Activated CD8-positive, alpha-beta memory T cell treated with anti-CD3 and anti-CD28 coated beads, Interleukin-2, amount 10 ng/mL, durations not matched to agents 7 days and 5 days (primary cell): ENCODE measurements at regions not wholly inside any gene's neighbourhood (a gene's known extent, or its start where the extent isn't known, plus 50 kb on each side); places are given as distances from the start of the nearest gene placed in this dataset.

Source experiments
- ATAC-seq: fragments of 150-1000 bp; cut with Tn5 transposase; one replicate; pipeline ENCODE4 v1.10.0; 2021; ENCODE audit warnings: moderate library complexity
- CTCF ChIA-PET: fragments of 350-600 bp; sonication (Branson Sonifier 250); formaldehyde crosslinking; loops from one replicate; lab custom pipeline; 2021; ENCODE audit warnings: antibody characterized with exemption; lab: Charles Lee
- DNase-seq: peaks from one replicate; pipeline ENCODE4 v3.0.0-alpha.2; 2020
- H3K27ac Mint-ChIP-seq: one replicate; pipeline ENCODE4 v1.8.0; 2021; ENCODE audit warnings: mild to moderate bottlenecking, mixed read lengths
- H3K27me3 Mint-ChIP-seq: one replicate; pipeline ENCODE4 v1.8.0; 2021; ENCODE audit warnings: mixed read lengths
- H3K36me3 Mint-ChIP-seq: one replicate; pipeline ENCODE4 v1.8.0; 2021; ENCODE audit warnings: mild to moderate bottlenecking, mixed read lengths
- H3K4me1 Mint-ChIP-seq: one replicate; pipeline ENCODE4 v1.8.0; 2021; ENCODE audit warnings: mixed read lengths
- H3K4me3 Mint-ChIP-seq: one replicate; pipeline ENCODE4 v1.8.0; 2021; ENCODE audit warnings: mild to moderate bottlenecking, moderate library complexity, mixed read lengths
- H3K9me3 Mint-ChIP-seq: one replicate; pipeline ENCODE4 v1.8.0; 2022; ENCODE audit warnings: low read depth, mixed read lengths

DNA sequence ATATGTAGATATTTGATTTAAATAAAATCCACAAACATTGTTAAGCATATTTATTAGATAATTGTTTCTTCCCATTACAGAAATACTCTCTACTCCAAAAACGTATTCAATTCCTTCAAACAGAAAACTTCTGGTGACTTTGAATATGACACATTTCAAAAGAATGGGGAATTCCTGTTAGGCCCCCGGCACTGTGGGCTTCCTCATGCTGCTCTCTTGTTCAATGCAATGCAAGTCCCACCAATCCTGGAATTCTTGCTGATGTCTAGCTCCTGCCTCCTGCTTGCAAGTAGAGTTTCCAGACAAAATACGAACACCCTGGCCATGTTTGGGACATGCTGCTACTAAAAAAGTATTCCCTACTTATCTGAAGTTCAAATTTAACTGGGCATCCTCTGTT is 544.1 kb downstream of the QKI start:
- Mint-ChIP-seq H3K36me3 (no peaks in the 10 kb centered on the region), H3K4me3 (no peak overlapping the region), H3K27ac (no peak overlapping the region), H3K27me3 (peaks cover 17% of the 10 kb centered on the region), H3K4me1 (peaks cover 1% of the 10 kb centered on the region), H3K9me3 (no peaks in the 10 kb centered on the region)
- ATAC-seq (no peak), DNase-seq (no peak)
- CTCF ChIA-PET = no interaction called here

DNA sequence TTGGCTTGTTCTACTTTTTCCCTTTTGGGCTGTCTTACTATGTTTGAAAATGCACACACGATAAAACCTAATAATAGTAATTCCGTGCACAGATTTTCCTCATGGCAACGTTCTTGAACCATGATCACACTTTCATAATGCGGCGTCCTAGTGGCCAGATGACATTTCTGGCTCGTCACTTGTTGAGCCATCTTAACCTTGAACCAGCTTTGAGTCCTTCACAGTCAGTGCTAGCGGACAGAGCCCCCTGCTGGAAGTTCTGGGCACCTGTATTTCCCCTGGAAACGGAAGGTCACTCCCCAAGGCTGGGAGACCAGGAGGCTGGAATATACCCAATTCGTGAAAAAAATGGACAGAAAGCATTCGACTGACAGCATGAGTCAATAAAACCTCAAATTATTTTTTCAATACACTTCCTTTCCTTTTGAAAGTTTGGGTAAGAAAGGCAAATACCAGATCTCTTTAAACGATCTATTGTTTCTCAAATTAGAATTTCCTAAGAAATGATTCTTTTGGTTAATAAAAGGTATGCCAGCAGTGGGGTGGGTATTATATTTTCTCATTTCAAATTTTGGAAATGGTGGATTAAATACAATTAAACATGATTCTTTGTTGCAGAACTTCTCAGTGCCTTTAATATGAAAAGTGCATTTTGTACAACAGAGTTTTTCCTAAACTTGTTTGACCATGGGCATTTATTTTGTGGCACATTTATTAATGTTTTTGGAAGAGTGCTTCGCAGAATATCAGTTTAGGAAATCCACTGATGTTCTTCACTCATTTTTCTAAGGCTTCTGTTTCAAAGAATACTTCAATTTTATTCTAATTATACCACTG is 542.3 kb downstream of the QKI start:
- ATAC-seq = peak; percentile 84
- Mint-ChIP-seq H3K4me3 (no peak overlapping the region), H3K36me3 (no peaks in the 10 kb centered on the region), H3K27ac (no peak overlapping the region), H3K4me1 (peaks cover 1% of the 10 kb centered on the region), H3K9me3 (no peaks in the 10 kb centered on the region), H3K27me3 (peaks cover 34% of the 10 kb centered on the region)
- DNase-seq = peak; percentile 71
- CTCF ChIA-PET = interaction anchor here (0.6 to 1.3 kb wide), 6 partner anchors 9 to 787 kb away, joined by 3 to 4 read pairs (median 4); no protein-coding TSS in a partner anchor

DNA sequence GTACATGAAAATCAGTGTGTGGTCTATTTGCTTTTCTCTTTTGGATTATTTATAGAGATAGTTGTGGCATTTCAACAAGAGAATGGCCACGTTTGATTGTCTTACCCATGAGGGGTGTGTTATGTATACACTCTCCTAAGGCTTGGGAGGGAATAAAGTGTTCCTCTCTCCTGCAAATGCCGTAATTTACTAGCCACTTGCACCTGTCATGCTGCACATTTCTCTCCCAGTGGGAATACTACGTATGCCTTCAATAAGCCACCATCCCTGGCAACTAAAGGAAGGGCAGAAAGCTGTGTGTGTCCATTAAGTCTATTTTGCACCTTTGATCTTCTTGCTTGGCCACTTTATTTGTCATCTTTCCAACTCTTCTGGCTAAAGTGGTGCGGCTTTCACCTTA is 541.2 kb downstream of the QKI start:
- no peak overlapping the region for H3K4me3 Mint-ChIP-seq
- DNase-seq = no peak
- CTCF ChIA-PET = interaction anchor here (1.0 to 1.3 kb wide), 2 partner anchors 8 to 539 kb away, joined by 3 to 4 read pairs; no protein-coding TSS in a partner anchor
- H3K36me3 Mint-ChIP-seq = no peaks in the 10 kb centered on the region
- H3K9me3 Mint-ChIP-seq = no peaks in the 10 kb centered on the region
- peaks cover 1% of the 10 kb centered on the region for H3K4me1 Mint-ChIP-seq
- peaks cover 37% of the 10 kb centered on the region for H3K27me3 Mint-ChIP-seq
- ATAC-seq = no peak
- no peak overlapping the region for H3K27ac Mint-ChIP-seq

DNA sequence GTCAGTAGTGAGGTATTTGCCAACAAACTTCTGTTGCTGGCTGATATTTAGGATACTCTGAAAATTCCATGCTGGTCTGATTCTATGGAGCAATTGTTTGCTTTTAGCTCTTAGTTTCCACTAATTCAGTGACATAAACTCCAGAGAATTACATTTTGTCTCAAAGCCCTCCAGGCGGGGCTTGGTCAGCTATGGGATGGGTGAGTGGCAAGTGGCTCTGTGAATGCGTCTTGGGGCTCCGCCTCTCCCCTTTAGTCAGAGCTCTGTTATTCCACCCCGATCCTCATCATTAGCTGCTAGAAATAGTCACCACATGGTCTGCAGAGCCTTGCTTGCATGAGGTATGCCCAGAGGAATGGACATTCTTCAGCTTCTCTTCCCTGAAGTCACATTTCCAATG is 540.6 kb downstream of the QKI start:
- Mint-ChIP-seq H3K9me3 (no peaks in the 10 kb centered on the region), H3K4me1 (peaks cover 1% of the 10 kb centered on the region), H3K27me3 (peaks cover 37% of the 10 kb centered on the region), H3K36me3 (no peaks in the 10 kb centered on the region), H3K4me3 (no peak overlapping the region), H3K27ac (no peak overlapping the region)
- ATAC-seq (no peak), DNase-seq (no peak)
- CTCF ChIA-PET = interaction anchor here (0.7 kb wide), 1 partner anchor 127 kb away, joined by 3 read pairs; no protein-coding TSS in a partner anchor

DNA sequence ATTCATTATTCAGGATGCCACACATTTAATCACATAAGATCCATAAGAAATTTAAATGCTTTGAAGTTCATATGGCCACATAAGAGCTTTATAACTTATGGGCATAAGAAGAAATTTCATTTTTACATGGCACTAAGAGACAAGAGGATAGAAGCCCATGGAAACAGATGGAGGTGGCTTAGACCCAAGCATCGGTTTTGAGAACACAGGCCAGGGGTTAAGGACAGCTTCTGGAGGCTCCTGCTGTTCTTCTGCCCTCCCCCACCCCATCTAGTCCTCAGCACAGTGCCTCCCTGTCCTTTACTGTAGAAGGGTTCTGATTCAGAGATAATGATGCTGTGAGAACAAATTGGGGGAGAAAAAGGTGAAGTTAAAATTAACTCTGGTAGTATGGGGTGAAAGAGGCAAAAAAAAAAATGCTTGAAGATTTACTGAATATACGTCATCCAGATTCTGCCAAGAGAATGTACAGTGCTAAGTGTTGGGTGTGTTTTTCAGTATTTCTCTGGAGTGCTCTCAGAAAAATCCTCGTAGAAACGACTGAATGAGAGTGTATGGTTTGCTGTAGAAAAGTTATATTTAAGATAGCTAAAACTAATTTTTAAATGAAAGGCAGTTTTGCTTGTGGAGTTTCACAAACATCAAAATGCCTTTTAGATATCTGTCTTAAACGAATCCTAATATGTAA is 539.7 kb downstream of the QKI start:
- Mint-ChIP-seq H3K27ac (no peak overlapping the region), H3K9me3 (no peaks in the 10 kb centered on the region), H3K27me3 (peaks cover 39% of the 10 kb centered on the region), H3K4me1 (peaks cover 1% of the 10 kb centered on the region), H3K4me3 (no peak overlapping the region), H3K36me3 (no peaks in the 10 kb centered on the region)
- no peak for ATAC-seq
- DNase-seq = no peak
- CTCF ChIA-PET = no interaction called here

DNA sequence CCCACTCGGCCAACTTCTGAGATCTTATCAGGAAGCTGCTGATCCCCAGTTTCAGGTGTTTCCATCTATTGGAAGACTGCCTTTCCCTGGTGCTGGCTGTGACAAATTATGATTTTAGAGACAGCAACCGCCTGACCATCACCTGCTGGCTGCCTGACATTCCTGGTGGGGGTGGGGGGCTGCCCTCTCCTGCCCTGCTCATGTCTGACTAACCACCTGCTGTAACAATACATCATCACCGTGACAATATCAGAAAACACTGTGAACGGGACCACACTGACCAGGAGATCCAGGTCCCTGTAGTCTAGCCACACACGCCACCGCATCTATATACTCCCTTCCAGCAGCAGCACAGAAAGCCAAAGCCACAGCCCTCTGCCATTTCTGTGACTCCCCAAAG is 537.5 kb downstream of the QKI start:
- no peaks in the 10 kb centered on the region for H3K36me3 Mint-ChIP-seq
- no peak for ATAC-seq
- no peak overlapping the region for H3K4me3 Mint-ChIP-seq
- no peak overlapping the region for H3K27ac Mint-ChIP-seq
- H3K4me1 Mint-ChIP-seq = peaks cover 1% of the 10 kb centered on the region
- H3K9me3 Mint-ChIP-seq = no peaks in the 10 kb centered on the region
- DNase-seq = no peak
- CTCF ChIA-PET = no interaction called here
- H3K27me3 Mint-ChIP-seq = peaks cover 39% of the 10 kb centered on the region

DNA sequence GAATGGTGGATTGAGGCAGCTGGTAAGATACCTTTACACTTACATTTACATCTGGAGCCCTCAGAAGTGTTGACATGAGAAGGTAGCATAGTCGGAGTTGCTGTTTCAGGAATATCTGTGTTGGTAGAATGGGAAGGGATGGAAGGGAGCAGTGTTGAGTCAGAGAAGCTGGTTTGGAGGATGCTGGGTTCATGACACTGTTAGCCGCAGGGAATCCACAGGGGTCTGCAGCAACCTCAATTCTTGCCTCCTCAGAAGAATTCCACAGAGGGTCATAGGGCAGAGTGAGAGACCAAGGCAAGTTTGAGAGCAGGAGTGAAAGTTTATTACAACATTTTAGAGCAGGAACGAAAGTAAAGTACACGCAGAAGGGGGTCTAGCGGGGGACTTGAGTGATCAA is 536.8 kb downstream of the QKI start:
- H3K4me1 Mint-ChIP-seq = no peaks in the 10 kb centered on the region
- no peak overlapping the region for H3K4me3 Mint-ChIP-seq
- DNase-seq (no peak), ATAC-seq (no peak)
- H3K27me3 Mint-ChIP-seq = peaks cover 35% of the 10 kb centered on the region
- no peaks in the 10 kb centered on the region for H3K36me3 Mint-ChIP-seq
- no peak overlapping the region for H3K27ac Mint-ChIP-seq
- H3K9me3 Mint-ChIP-seq = no peaks in the 10 kb centered on the region
- CTCF ChIA-PET = no interaction called here

DNA sequence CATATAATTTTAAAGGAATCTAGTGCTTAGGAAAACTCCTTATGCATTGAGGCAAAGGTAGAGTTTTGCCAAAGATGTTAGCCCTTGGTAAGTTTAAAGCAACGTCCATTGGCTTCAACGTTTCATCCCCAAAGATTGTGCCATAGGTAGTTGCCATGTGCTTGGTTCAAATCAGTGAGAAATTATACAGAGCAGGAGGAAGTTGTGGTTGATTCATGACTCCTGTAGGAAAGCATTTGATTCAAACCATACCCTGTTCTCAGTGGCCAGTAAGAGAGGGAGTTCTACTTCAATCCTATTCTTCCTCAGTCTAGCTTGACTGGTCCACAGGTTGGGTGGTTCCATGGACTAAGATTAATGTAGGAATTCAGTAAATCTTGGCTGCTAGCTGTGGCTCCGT is 535.6 kb downstream of the QKI start:
- ATAC-seq (no peak), DNase-seq (no peak)
- no peaks in the 10 kb centered on the region for H3K36me3 Mint-ChIP-seq
- no peaks in the 10 kb centered on the region for H3K4me1 Mint-ChIP-seq
- H3K27me3 Mint-ChIP-seq = peaks cover 31% of the 10 kb centered on the region
- no peaks in the 10 kb centered on the region for H3K9me3 Mint-ChIP-seq
- CTCF ChIA-PET = no interaction called here
- H3K27ac Mint-ChIP-seq = no peak overlapping the region
- H3K4me3 Mint-ChIP-seq = no peak overlapping the region

DNA sequence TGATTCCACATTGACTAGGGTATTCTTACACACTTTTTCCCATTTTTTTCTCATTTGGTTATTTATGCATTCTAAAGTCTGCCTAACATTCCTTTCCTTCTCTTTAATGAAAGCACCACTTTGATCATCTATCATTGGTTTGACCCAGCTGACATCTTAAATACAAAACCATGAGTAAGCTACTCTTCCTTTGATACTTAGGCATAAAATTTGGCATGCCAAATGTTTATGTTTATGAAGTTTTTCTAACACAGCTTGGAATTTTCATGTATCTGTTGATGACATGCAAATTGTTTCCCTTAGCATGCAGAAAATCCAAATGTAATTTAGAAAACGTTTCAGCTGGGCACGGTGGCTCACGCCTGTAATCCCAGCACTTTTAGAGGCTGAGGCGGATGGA is 534.9 kb downstream of the QKI start:
- ATAC-seq = no peak
- no peak for DNase-seq
- Mint-ChIP-seq H3K4me3 (no peak overlapping the region), H3K27ac (no peak overlapping the region), H3K9me3 (no peaks in the 10 kb centered on the region), H3K4me1 (no peaks in the 10 kb centered on the region), H3K36me3 (no peaks in the 10 kb centered on the region), H3K27me3 (peaks cover 28% of the 10 kb centered on the region)
- CTCF ChIA-PET = no interaction called here

DNA sequence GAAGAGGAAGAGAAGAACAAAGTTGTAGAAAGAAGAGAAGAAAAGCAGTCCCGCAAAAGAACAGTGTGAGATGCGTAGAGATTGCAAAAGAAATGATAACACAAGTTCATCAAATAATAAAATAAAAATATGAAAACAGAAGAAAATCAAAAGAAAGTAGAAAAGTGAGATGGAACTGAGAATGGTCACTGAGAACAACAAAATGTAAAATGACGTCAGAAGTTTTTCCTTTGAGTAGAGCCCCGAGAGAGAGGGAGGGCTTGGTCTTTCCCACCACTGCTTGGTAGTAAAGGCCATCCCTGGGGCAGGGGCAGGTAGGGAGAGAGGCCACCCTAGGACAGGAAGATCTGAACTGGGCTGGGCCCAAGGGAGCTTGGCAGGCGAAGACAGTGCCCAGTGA is 533.7 kb downstream of the QKI start:
- Mint-ChIP-seq H3K36me3 (no peaks in the 10 kb centered on the region), H3K27ac (no peak overlapping the region), H3K4me3 (no peak overlapping the region), H3K27me3 (peaks cover 27% of the 10 kb centered on the region), H3K4me1 (no peaks in the 10 kb centered on the region), H3K9me3 (no peaks in the 10 kb centered on the region)
- DNase-seq (no peak), ATAC-seq (no peak)
- CTCF ChIA-PET = interaction anchor here (1.0 kb wide), 1 partner anchor 8 kb away, joined by 4 read pairs; no protein-coding TSS in a partner anchor

DNA sequence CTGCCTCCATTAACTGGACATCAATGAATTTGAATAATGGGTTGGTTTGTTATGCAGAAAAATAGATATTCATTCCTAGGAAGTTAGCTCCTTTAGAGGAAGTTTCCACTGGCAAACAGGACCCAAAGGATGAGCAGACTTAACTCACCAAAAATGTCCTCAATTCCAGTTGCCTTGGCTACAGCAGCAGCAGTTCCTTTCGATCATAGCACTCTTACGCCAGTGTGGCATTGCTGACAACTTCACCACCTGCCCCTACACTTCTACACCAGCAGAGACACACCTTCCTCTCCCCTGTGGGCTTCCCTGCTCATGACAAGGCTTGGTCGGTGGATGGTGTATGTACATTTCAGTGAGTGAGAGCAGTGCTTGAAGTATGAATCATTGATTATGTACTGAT is 532.8 kb downstream of the QKI start:
- H3K27ac Mint-ChIP-seq = no peak overlapping the region
- H3K36me3 Mint-ChIP-seq = no peaks in the 10 kb centered on the region
- peaks cover 23% of the 10 kb centered on the region for H3K27me3 Mint-ChIP-seq
- CTCF ChIA-PET = interaction anchor here (1.0 kb wide), 1 partner anchor 9 kb away, joined by 4 read pairs; no protein-coding TSS in a partner anchor
- no peaks in the 10 kb centered on the region for H3K9me3 Mint-ChIP-seq
- H3K4me3 Mint-ChIP-seq = no peak overlapping the region
- ATAC-seq (no peak), DNase-seq (no peak)
- H3K4me1 Mint-ChIP-seq = no peaks in the 10 kb centered on the region

DNA sequence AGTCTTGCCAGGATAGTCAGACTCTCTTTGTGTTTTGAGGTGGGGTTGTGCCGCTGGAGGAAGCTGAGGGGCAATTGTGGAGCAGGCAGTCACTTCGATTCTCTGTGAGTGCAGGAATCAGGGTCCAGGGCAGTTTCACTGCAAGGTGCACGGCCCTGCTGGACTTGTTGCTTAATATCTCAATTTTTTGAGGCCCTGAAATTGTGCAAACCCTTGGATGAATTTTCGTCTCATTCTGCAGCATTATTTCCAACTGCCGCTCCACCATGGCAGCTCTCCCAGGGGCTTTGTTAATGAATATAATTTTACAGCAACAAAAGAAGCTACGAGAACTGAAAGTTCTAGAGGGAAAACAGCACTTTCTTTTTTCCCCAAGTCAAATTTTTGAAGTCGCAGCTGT is 531.9 kb downstream of the QKI start:
- no peaks in the 10 kb centered on the region for H3K9me3 Mint-ChIP-seq
- ATAC-seq = no peak
- H3K27me3 Mint-ChIP-seq = peaks cover 26% of the 10 kb centered on the region
- no peak overlapping the region for H3K4me3 Mint-ChIP-seq
- no peaks in the 10 kb centered on the region for H3K4me1 Mint-ChIP-seq
- DNase-seq = no peak
- no peak overlapping the region for H3K27ac Mint-ChIP-seq
- no peaks in the 10 kb centered on the region for H3K36me3 Mint-ChIP-seq
- CTCF ChIA-PET = no interaction called here

DNA sequence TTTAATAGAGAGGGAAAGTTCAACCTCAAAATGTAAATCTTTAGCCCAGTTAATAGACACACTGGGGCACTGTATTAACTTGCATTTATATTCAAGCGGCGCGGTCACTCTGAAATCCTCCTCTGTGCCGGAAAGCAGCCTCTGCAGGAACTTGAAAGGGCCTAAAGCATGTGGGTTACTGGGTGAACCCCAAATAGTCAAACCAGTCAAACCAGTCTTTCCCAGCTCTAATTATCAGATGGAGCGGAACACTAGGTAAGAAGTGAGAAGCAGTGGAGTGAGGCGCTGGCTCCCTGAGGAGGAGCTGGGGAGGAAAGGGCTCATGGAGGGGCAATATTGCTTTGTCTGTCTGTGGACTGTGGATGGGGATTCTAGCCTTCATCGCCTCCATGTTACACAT is 531.3 kb downstream of the QKI start:
- Mint-ChIP-seq H3K9me3 (no peaks in the 10 kb centered on the region), H3K4me1 (no peaks in the 10 kb centered on the region), H3K27me3 (peaks cover 23% of the 10 kb centered on the region), H3K4me3 (no peak overlapping the region), H3K27ac (no peak overlapping the region), H3K36me3 (no peaks in the 10 kb centered on the region)
- no peak for DNase-seq
- CTCF ChIA-PET = no interaction called here
- no peak for ATAC-seq

DNA sequence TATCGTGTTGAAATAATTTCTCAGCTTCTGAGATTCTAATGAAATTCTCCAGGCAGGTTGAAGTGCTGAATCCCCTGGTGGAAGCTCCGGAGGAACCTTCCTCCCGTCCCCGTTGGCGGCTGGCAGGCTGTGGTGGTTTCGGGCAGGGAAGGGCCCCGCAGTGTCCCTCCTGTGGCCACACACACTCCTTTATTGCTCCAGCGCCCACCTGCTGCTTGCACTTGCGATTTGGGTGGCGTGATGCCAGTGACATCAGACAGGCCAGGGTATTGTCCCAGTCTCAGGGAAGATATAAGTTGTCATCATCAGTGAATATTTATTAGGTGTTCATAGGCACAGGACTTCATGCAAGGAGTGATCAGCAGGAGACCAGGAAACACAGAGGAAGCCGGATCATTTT is 530.4 kb downstream of the QKI start:
- CTCF ChIA-PET = no interaction called here
- Mint-ChIP-seq H3K4me3 (no peak overlapping the region), H3K9me3 (no peaks in the 10 kb centered on the region), H3K27me3 (peaks cover 23% of the 10 kb centered on the region), H3K36me3 (no peaks in the 10 kb centered on the region), H3K27ac (no peak overlapping the region), H3K4me1 (no peaks in the 10 kb centered on the region)
- DNase-seq = no peak
- no peak for ATAC-seq
